GM21619 (cell line): ENCODE measurements at regions not wholly inside any gene's neighbourhood (a gene's known extent, or its start where the extent isn't known, plus 50 kb on each side); places are given as distances from the start of the nearest gene placed in this dataset.

Source experiments
- ATAC-seq: cut with Tn5 transposase; IDR thresholded peaks from one replicate; pipeline ENCODE4 v1.9.1; 2021; ENCODE audit not compliant: unreplicated experiment

GRCh38 chr4:20395160-20395773 is 143.6 kb downstream of the SLIT2 start:
- ATAC-seq = peak; percentile 53

- no peak for ATAC-seq
These were observed 151.6 kb downstream of the SLIT2 start for GRCh38 chr4:20403290-20403689.

DNA sequence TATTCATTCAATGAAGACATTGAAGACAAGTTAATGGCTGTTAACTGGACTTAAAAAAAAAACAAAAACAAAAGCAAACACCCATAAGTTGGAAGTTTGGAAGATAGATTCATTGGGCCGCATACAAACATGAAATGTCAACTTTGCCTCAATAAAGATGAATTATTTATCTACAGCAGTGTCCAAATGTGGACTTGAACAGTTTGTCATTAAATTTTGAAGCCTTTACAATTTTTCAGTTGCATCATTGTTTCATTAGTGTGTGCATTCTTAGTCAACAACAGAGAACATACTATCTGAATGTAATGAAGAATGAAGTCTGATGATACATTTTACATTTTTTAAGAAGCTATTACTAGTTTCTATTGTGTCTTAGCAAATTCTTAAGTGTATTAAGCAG is 152.1 kb downstream of the SLIT2 start:
- no peak for ATAC-seq

GRCh38 chr4:20408611-20409010 is 156.9 kb downstream of the SLIT2 start:
- no peak for ATAC-seq

DNA sequence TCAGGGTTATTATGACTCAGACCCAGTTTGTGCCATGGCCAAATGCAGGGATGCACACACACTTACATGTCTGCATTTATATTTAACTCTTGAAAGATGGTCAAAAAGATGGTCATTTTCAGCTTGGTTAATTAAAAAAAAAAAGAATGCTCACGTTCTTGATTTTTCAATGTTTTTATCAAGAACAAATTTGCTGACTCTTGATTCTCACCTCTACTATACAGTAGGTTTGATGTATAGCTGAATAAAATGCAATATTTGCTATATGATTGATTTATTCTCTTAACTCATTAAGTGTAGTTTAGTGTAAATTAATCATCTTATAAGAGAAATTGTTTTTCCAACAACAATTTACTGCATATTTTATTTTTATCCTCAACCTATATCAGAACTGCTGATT is 160.4 kb downstream of the SLIT2 start:
- ATAC-seq = no peak

- ATAC-seq = no peak
These were observed 165.1 kb downstream of the SLIT2 start for GRCh38 chr4:20416800-20417199.

DNA sequence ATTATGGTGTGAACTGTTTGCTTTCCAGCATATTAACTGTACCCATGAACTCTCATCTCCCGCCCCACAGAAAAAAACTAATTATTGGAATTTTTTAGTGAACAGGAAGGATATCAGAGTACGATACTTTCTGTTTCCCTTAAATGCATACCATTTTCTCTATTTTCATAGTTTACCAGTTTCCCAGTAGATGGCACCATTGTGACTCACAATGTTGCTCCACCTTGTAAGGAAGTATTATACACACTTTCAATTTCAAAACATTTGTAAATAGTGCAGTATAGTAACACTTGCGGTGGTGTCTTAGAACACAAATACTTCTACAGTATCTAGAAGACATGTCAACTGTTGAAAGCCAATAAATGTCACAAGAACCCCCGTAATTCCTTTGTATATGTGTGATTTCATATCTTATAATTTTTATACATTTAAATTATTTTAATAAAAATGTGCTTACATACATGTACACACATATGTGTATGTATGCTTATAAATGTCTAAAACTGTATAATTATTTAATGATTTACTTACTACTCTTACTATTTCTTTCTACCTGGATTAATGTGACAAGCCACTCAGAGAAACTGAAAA is 167.3 kb downstream of the SLIT2 start:
- peak; percentile 98 for ATAC-seq

- ATAC-seq = no peak
These were observed 169.4 kb downstream of the SLIT2 start for GRCh38 chr4:20420916-20421602.

DNA sequence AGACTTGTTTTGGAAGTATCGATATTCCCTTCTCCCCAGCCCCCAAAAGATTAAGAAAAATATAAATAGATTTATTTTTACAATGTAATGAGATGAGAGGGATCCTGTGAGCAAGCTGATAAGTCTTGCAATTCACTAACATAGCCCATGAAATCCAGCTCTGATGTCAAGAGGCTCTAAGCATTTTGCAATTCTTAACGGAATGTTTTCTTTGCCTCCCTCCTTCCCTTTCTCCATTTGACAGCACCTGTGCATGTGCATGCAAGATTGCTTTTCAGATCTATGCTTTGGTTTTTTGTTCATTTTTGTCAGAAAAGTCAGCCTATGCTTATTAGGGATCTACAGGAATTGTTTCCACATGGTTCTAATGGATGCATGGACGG is 169.9 kb downstream of the SLIT2 start:
- no peak for ATAC-seq

DNA sequence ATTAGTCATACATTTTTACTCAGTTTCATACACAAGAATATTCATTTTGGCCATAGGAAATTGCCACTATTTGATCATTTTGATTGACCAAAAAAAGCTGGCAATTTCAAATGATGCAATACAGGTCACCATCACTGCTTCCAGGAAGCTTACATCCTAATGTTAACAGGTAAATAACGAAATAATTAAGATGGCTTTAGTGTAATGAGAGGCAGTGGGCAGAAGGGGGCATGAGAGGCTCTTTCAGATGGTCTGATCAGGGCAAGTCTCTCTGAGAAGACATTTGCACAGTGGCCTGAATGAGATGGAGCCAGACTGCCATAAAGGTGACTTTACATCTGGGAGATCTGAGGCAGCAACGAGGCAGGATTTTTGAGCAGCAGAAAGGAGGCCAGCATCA is 170.7 kb downstream of the SLIT2 start:
- peak; percentile 71 for ATAC-seq

- no peak for ATAC-seq
These were observed 171.7 kb downstream of the SLIT2 start for GRCh38 chr4:20423420-20423819.

GRCh38 chr4:20426028-20426427 is 174.3 kb downstream of the SLIT2 start:
- ATAC-seq = no peak

- no peak for ATAC-seq
These were observed 176.9 kb downstream of the SLIT2 start for GRCh38 chr4:20428436-20429160.

DNA sequence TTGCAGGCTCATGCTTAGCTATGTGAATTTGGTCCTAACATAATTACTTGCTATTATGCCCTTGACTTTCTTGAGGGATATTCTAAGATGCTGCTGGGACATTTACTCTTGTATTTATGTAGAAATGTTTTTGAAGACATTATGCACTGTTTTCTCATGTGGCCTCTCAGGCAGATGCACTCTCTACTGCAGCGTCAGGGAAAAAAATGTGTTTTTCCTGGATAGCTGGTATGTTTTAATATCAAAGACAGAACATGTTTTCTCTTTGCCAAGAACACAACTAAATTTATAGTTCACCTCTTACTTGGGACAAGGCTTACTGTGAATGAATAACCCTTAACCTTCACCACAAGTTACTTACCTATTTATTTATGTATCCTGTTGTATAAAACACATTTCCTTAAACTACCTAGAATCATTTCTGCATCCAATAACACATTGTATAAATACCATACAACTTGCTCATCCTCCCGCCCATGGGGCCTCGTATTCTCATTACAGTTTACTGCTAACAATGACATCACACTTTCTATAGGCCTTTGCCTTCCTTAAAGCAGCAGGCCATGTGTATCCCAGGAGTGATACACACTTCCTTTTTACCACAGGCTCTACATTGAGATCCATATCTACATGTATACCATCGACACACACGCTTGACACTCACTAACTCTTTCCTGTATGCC is 178.7 kb downstream of the SLIT2 start:
- no peak for ATAC-seq

DNA sequence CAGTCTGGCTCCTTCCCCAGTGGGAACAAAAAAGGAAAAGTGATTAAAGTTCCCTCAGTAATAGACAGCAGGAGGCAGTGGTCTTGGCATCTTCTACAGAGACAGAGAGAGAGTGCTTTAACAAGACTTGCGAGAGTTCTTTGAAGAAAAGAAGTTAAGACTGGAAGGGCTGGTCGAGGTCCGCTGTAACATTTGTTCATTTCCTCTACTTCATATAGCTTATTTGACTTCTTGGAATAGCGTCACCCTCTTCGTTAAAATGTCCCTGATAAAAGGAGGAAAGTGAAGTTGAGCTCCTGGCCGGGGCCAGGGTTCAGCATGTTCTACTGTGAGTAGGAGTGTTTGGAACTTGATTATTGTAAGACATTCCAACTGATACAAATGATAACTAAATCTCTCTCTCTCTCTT is 179.8 kb downstream of the SLIT2 start:
- no peak for ATAC-seq

- no peak for ATAC-seq
These were observed 180.4 kb downstream of the SLIT2 start for GRCh38 chr4:20432088-20432487.

DNA sequence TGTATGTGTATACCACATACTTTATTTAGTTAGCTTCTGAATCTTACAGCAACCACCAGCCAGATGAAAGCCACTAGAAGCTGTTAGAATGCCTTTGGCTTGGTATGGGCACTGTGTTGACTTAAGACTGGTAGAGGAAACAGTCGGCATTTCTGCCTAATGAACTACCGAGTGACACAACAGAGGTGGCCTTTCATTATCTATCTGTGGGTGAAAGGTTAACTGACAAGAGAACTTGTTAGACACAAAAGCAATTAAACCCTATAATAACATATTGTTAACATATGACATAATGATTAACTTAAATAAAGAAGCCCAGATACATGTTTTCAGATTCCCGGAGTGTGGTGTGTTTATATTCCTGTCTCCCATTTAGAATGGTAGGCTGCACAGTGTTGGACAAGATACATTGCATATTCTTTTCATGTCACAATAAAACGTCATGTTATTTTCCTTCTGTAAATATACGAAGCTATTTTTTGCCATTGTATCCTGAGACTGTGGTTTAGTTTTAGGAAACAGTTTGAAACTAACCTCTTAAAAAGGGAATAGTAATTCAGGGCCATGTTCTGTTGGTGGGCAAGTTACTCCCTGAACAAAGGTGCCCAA is 181.5 kb downstream of the SLIT2 start:
- ATAC-seq = no peak

DNA sequence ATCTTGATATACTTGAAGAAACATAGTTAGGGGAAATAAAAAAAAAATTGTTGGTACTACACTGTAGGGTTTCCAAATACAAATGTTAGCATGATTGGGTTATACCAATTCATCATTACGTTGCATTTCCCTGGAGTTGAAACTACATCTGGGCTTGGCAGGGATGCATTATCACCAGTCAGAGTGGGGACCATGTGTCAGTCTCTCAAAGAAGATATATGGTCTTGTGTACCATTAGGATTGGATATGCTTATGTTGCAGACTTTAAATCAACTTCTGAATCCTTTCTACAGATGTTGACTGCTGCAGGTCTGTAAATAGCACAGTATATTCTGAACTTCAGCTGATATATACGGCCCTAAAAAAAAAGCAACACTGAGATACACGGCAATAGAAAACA is 188.5 kb downstream of the SLIT2 start:
- ATAC-seq = no peak

DNA sequence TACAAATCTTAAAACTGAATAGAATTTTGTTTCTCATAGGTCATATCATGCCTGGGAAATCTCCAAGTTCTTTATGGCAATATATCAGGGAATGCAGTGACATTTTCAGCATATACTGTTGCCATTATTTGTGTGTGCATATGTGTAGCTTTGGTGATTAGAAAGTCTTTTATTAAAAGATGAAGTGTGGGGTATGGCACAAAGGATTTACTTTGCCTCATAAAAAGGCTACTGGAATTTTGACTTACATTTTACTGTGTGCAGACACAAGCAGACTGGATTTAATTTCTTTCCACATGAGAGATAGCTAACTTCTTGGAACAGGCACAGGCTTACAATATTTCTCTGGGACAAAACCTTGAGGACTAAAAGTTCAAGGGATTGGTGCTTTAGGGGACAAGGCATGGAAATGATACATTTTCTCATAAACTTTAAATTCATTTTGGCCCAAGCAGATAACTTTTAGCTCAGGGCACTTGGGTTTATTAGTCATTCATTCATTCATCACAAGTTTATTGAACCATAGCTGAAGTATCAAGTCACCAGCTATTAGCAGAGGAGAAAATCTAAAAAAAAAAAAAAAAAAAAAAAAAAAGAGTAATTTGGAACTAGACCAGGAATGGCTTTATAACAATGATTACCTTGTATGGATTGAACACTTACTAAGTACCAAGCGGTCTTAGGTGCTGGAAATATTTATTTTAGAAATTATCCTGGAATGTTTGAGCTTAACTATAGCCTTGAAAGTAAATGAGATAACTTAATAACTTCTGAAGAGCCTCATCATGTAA is 191.5 kb downstream of the SLIT2 start:
- no peak for ATAC-seq
